ENCODE measurements at regions not wholly inside any gene's neighbourhood (a gene's known extent, or its start where the extent isn't known, plus 50 kb on each side); places are given as distances from the start of the nearest gene placed in this dataset.

DNA sequence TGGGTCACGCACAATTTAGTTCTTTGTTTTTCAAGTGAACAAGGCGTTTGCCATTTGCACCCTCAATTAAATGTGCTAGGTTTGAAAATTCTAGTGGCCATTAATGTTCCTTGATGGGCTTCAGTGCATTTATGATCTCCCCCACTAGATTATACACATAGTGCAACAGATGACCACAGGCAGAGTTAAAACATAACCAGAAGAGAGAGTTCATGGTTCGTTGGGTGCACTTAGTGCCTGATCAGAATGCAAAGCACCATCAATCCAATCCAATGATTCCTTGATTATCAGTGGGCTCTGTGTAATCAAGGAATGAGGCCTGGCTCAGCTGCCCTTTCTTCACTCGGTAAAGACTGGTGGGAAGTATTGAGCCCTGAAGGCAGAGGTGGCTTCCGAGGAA, 334.5 kb downstream of the PRDM2 start:
- Mint-ChIP-seq H3K9me3 (peaks cover 29% of the 10 kb centered on the region), H3K4me3 (no peak overlapping the region), H3K36me3 (peaks cover 15% of the 10 kb centered on the region), H3K27ac (no peak overlapping the region), H3K4me1 (peaks cover 4% of the 10 kb centered on the region), H3K27me3 (ENCODE audit: low read depth) (peaks cover 29% of the 10 kb centered on the region)
- DNase-seq (ENCODE audit: low spot score) (no peak), ATAC-seq (no peak)
- ChIA-PET CTCF (no interaction called here), POLR2A (no interaction called here)
- TF ChIP-seq ZNF263 (CRISPR knock-in tag; IDR thresholded peaks at IDR 0.05; ENCODE audit: low read depth) (no peak), TP53 (CRISPR knock-in tag; IDR thresholded peaks at IDR 0.05) (no peak), CBFB (CRISPR knock-in tag; IDR thresholded peaks at IDR 0.05; ENCODE audit: low read depth) (no peak), MYBL2 (CRISPR knock-in tag; IDR thresholded peaks at IDR 0.05) (no peak), ZNF138 (CRISPR knock-in tag; conservative IDR thresholded peaks at IDR 0.05) (no peak), RORB (CRISPR knock-in tag; IDR thresholded peaks at IDR 0.05) (no peak), ESRRA (CRISPR knock-in tag; IDR thresholded peaks at IDR 0.05; ENCODE audit: borderline replicate concordance) (no peak), OVOL2 (CRISPR knock-in tag; IDR thresholded peaks at IDR 0.05; ENCODE audit: borderline replicate concordance) (no peak), ZNF317 (CRISPR knock-in tag; IDR thresholded peaks at IDR 0.05; ENCODE audit: borderline replicate concordance, low read depth) (no peak)
- TF ChIP-seq, protein P1, sequence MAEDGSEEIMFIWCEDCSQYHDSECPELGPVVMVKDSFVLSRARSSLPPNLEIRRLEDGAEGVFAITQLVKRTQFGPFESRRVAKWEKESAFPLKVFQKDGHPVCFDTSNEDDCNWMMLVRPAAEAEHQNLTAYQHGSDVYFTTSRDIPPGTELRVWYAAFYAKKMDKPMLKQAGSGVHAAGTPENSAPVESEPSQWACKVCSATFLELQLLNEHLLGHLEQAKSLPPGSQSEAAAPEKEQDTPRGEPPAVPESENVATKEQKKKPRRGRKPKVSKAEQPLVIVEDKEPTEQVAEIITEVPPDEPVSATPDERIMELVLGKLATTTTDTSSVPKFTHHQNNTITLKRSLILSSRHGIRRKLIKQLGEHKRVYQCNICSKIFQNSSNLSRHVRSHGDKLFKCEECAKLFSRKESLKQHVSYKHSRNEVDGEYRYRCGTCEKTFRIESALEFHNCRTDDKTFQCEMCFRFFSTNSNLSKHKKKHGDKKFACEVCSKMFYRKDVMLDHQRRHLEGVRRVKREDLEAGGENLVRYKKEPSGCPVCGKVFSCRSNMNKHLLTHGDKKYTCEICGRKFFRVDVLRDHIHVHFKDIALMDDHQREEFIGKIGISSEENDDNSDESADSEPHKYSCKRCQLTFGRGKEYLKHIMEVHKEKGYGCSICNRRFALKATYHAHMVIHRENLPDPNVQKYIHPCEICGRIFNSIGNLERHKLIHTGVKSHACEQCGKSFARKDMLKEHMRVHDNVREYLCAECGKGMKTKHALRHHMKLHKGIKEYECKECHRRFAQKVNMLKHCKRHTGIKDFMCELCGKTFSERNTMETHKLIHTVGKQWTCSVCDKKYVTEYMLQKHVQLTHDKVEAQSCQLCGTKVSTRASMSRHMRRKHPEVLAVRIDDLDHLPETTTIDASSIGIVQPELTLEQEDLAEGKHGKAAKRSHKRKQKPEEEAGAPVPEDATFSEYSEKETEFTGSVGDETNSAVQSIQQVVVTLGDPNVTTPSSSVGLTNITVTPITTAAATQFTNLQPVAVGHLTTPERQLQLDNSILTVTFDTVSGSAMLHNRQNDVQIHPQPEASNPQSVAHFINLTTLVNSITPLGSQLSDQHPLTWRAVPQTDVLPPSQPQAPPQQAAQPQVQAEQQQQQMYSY (CRISPR knock-in tag; IDR thresholded peaks at IDR 0.05) = no peak
- TF ChIP-seq, protein P2, sequence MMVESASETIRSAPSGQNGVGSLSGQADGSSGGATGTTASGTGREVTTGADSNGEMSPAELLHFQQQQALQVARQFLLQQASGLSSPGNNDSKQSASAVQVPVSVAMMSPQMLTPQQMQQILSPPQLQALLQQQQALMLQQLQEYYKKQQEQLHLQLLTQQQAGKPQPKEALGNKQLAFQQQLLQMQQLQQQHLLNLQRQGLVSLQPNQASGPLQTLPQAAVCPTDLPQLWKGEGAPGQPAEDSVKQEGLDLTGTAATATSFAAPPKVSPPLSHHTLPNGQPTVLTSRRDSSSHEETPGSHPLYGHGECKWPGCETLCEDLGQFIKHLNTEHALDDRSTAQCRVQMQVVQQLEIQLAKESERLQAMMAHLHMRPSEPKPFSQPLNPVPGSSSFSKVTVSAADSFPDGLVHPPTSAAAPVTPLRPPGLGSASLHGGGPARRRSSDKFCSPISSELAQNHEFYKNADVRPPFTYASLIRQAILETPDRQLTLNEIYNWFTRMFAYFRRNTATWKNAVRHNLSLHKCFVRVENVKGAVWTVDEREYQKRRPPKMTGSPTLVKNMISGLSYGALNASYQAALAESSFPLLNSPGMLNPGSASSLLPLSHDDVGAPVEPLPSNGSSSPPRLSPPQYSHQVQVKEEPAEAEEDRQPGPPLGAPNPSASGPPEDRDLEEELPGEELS (CRISPR knock-in tag; IDR thresholded peaks at IDR 0.05) = no peak
- TF ChIP-seq, protein P3, sequence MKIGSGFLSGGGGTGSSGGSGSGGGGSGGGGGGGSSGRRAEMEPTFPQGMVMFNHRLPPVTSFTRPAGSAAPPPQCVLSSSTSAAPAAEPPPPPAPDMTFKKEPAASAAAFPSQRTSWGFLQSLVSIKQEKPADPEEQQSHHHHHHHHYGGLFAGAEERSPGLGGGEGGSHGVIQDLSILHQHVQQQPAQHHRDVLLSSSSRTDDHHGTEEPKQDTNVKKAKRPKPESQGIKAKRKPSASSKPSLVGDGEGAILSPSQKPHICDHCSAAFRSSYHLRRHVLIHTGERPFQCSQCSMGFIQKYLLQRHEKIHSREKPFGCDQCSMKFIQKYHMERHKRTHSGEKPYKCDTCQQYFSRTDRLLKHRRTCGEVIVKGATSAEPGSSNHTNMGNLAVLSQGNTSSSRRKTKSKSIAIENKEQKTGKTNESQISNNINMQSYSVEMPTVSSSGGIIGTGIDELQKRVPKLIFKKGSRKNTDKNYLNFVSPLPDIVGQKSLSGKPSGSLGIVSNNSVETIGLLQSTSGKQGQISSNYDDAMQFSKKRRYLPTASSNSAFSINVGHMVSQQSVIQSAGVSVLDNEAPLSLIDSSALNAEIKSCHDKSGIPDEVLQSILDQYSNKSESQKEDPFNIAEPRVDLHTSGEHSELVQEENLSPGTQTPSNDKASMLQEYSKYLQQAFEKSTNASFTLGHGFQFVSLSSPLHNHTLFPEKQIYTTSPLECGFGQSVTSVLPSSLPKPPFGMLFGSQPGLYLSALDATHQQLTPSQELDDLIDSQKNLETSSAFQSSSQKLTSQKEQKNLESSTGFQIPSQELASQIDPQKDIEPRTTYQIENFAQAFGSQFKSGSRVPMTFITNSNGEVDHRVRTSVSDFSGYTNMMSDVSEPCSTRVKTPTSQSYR (CRISPR knock-in tag; IDR thresholded peaks at IDR 0.05) = no peak
- TF ChIP-seq, protein P4, sequence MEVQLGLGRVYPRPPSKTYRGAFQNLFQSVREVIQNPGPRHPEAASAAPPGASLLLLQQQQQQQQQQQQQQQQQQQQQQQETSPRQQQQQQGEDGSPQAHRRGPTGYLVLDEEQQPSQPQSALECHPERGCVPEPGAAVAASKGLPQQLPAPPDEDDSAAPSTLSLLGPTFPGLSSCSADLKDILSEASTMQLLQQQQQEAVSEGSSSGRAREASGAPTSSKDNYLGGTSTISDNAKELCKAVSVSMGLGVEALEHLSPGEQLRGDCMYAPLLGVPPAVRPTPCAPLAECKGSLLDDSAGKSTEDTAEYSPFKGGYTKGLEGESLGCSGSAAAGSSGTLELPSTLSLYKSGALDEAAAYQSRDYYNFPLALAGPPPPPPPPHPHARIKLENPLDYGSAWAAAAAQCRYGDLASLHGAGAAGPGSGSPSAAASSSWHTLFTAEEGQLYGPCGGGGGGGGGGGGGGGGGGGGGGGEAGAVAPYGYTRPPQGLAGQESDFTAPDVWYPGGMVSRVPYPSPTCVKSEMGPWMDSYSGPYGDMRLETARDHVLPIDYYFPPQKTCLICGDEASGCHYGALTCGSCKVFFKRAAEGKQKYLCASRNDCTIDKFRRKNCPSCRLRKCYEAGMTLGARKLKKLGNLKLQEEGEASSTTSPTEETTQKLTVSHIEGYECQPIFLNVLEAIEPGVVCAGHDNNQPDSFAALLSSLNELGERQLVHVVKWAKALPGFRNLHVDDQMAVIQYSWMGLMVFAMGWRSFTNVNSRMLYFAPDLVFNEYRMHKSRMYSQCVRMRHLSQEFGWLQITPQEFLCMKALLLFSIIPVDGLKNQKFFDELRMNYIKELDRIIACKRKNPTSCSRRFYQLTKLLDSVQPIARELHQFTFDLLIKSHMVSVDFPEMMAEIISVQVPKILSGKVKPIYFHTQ (CRISPR knock-in tag; IDR thresholded peaks at IDR 0.05) = no peak
- TF ChIP-seq, protein P5, sequence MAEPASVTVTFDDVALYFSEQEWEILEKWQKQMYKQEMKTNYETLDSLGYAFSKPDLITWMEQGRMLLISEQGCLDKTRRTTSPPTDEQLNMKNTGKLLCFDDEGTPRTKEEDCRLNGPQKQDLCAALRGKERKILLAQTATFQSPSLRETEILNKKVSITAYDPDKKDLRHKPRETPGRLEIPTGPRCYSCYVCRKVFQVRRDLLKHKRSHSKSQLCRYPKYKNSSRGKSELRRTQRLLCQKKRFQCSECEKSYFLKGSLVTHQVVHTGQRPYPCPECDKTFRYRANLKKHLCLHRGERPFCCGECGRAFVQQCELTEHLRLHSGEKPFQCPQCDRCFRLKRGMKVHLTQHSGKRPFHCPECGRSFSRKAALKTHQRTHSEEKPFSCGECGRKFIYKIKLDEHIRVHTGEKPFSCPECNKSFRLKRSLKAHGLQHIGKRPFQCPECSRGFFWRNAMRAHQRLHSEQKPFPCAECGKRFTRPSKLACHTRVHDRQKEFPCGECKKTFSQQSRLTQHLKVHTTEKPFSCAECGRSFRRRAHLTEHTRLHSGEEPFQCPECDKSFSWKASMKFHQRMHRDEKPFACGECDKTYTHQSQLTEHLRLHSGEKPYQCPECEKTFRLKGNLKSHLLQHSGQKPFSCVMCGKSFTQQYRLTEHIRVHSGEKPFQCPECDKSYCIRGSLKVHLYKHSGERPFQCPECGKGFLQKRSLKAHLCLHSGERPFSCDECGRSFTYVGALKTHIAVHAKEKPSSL (CRISPR knock-in tag; conservative IDR thresholded peaks at IDR 0.05) = no peak
- TF ChIP-seq, protein P6, sequence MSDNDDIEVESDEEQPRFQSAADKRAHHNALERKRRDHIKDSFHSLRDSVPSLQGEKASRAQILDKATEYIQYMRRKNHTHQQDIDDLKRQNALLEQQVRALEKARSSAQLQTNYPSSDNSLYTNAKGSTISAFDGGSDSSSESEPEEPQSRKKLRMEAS (CRISPR knock-in tag; IDR thresholded peaks at IDR 0.05) = no peak
- TF ChIP-seq, protein P7, sequence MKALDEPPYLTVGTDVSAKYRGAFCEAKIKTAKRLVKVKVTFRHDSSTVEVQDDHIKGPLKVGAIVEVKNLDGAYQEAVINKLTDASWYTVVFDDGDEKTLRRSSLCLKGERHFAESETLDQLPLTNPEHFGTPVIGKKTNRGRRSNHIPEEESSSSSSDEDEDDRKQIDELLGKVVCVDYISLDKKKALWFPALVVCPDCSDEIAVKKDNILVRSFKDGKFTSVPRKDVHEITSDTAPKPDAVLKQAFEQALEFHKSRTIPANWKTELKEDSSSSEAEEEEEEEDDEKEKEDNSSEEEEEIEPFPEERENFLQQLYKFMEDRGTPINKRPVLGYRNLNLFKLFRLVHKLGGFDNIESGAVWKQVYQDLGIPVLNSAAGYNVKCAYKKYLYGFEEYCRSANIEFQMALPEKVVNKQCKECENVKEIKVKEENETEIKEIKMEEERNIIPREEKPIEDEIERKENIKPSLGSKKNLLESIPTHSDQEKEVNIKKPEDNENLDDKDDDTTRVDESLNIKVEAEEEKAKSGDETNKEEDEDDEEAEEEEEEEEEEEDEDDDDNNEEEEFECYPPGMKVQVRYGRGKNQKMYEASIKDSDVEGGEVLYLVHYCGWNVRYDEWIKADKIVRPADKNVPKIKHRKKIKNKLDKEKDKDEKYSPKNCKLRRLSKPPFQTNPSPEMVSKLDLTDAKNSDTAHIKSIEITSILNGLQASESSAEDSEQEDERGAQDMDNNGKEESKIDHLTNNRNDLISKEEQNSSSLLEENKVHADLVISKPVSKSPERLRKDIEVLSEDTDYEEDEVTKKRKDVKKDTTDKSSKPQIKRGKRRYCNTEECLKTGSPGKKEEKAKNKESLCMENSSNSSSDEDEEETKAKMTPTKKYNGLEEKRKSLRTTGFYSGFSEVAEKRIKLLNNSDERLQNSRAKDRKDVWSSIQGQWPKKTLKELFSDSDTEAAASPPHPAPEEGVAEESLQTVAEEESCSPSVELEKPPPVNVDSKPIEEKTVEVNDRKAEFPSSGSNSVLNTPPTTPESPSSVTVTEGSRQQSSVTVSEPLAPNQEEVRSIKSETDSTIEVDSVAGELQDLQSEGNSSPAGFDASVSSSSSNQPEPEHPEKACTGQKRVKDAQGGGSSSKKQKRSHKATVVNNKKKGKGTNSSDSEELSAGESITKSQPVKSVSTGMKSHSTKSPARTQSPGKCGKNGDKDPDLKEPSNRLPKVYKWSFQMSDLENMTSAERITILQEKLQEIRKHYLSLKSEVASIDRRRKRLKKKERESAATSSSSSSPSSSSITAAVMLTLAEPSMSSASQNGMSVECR (CRISPR knock-in tag; IDR thresholded peaks at IDR 0.05; ENCODE audit: borderline replicate concordance) = no peak
- TF ChIP-seq, protein P8, sequence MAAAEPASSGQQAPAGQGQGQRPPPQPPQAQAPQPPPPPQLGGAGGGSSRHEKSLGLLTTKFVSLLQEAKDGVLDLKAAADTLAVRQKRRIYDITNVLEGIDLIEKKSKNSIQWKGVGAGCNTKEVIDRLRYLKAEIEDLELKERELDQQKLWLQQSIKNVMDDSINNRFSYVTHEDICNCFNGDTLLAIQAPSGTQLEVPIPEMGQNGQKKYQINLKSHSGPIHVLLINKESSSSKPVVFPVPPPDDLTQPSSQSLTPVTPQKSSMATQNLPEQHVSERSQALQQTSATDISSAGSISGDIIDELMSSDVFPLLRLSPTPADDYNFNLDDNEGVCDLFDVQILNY (CRISPR knock-in tag; IDR thresholded peaks at IDR 0.05) = no peak
